HG03066 (cell line): ENCODE measurements at regions not wholly inside any gene's neighbourhood (a gene's known extent, or its start where the extent isn't known, plus 50 kb on each side); places are given as distances from the start of the nearest gene placed in this dataset.
"Not testable (repeated sequence)": the region's sequence is repeated elsewhere in the genome, so short reads cannot be mapped to it uniquely, and the experiment has no call there.

Experiments
- ATAC-seq: cut with Tn5 transposase; IDR thresholded peaks from one replicate; pipeline ENCODE4 v1.9.1; 2021; ENCODE audit warnings: low read depth; ENCODE audit not compliant: unreplicated experiment

GRCh38 chr2:188786368-188786841 is 187.8 kb upstream of the COL3A1 start:
- no peak for ATAC-seq

GRCh38 chr2:188787021-188787657 is 187.0 kb upstream of the COL3A1 start:
- no peak for ATAC-seq

- no peak for ATAC-seq
Measured at GRCh38 chr2:188787658-188788240, 186.4 kb upstream of the COL3A1 start.

GRCh38 chr2:188788621-188789020 is 185.6 kb upstream of the COL3A1 start:
- ATAC-seq: no peak

GRCh38 chr2:188789951-188790350 is 184.2 kb upstream of the COL3A1 start:
- no peak for ATAC-seq

GRCh38 chr2:188794453-188794852 is 179.7 kb upstream of the COL3A1 start:
- ATAC-seq: not testable (repeated sequence)

GRCh38 chr2:188795762-188796161 is 178.4 kb upstream of the COL3A1 start:
- ATAC-seq: no peak

- ATAC-seq: no peak
Measured at GRCh38 chr2:188797371-188797770, 176.8 kb upstream of the COL3A1 start.

- no peak for ATAC-seq
Measured at GRCh38 chr2:188798159-188798558, 176.0 kb upstream of the COL3A1 start.

GRCh38 chr2:188805219-188805618 is 169.0 kb upstream of the COL3A1 start:
- ATAC-seq: no peak

GRCh38 chr2:188808947-188809355 is 165.2 kb upstream of the COL3A1 start:
- no peak for ATAC-seq

- no peak for ATAC-seq
Measured at GRCh38 chr2:188810586-188810985, 163.6 kb upstream of the COL3A1 start.

- no peak for ATAC-seq
Measured at GRCh38 chr2:188811522-188811921, 162.7 kb upstream of the COL3A1 start.

- ATAC-seq: no peak
Measured at GRCh38 chr2:188813315-188813714, 160.9 kb upstream of the COL3A1 start.

- no peak for ATAC-seq
Measured at GRCh38 chr2:188813857-188814256, 160.3 kb upstream of the COL3A1 start.

GRCh38 chr2:188819011-188819410 is 155.2 kb upstream of the COL3A1 start:
- no peak for ATAC-seq

- no peak for ATAC-seq
Measured at GRCh38 chr2:188819792-188820191, 154.4 kb upstream of the COL3A1 start.

- ATAC-seq: no peak
Measured at GRCh38 chr2:188820576-188820975, 153.6 kb upstream of the COL3A1 start.

- no peak for ATAC-seq
Measured at GRCh38 chr2:188824125-188824524, 150.0 kb upstream of the COL3A1 start.

- ATAC-seq: no peak
Measured at GRCh38 chr2:188833331-188833730, 140.8 kb upstream of the COL3A1 start.

- no peak for ATAC-seq
Measured at GRCh38 chr2:188833799-188834198, 140.4 kb upstream of the COL3A1 start.

- no peak for ATAC-seq
Measured at GRCh38 chr2:188835006-188835405, 139.2 kb upstream of the COL3A1 start.
